LNCAP (cell line): ENCODE measurements at regions not wholly inside any gene's neighbourhood (a gene's known extent, or its start where the extent isn't known, plus 50 kb on each side); places are given as distances from the start of the nearest gene placed in this dataset.

Source experiments
- CTCF ChIP-seq: fragments of 450-650 bp; IDR thresholded peaks from 2 replicates; pipeline ENCODE4 v1.5.1; 2017; ENCODE audit warnings: mild to moderate bottlenecking

GRCh38 chr6:19906171-19906570 lies 69.0 kb downstream of the ID4 start:
- TF ChIP-seq CTCF: no peak

- no peak for TF ChIP-seq CTCF
These were observed 74.1 kb downstream of the ID4 start for GRCh38 chr6:19911223-19911622.

- TF ChIP-seq CTCF: no peak
These were observed 81.3 kb downstream of the ID4 start for GRCh38 chr6:19918436-19918835.

- TF ChIP-seq CTCF: no peak
These were observed 84.6 kb downstream of the ID4 start for GRCh38 chr6:19921786-19922185.

GRCh38 chr6:19925533-19925932 lies 88.4 kb downstream of the ID4 start:
- no peak for TF ChIP-seq CTCF

- no peak for TF ChIP-seq CTCF
These were observed 91.3 kb downstream of the ID4 start for GRCh38 chr6:19928461-19928860.

- TF ChIP-seq CTCF: no peak
These were observed 92.1 kb downstream of the ID4 start for GRCh38 chr6:19929312-19929711.

GRCh38 chr6:19934996-19935591 lies 97.9 kb downstream of the ID4 start:
- TF ChIP-seq CTCF: no peak
